Adrenal gland (tissue), 9 donors: ENCODE measurements at regions not wholly inside any gene's neighbourhood (a gene's known extent, or its start where the extent isn't known, plus 50 kb on each side); places are given as distances from the start of the nearest gene placed in this dataset.

Experiments used
- DNase-seq, 7 donors: peaks; one replicate each; pipeline ENCODE4 v3.0.0-alpha.2; 2019 to 2020
- H3K27ac ChIP-seq, 5 donors: fragments of 200-600 bp; sonication (generic) in 4 of 5; 1 replicate in 3 of 5; 2 replicates in 2 of 5; pipeline versions ENCODE4 v1.5.1 to v1.8.0; 2016 to 2020; ENCODE audit warnings: mild to moderate bottlenecking in 1 of 5
- H3K27me3 ChIP-seq: fragments of 200-600 bp; 2 replicates; pipeline ENCODE4 v1.8.0; 2021
- H3K36me3 ChIP-seq, 2 donors: fragments of 200-600 bp; replicated peaks in 1 of 2; 1 replicate in 1 of 2; 2 replicates in 1 of 2; pipeline versions ENCODE4 v1.5.1 to v1.8.0; 2018 to 2022
- H3K4me1 ChIP-seq, 2 donors: fragments of 200-600 bp; replicated peaks in 1 of 2; 1 replicate in 1 of 2; 2 replicates in 1 of 2; pipeline versions ENCODE4 v1.5.1 to v1.8.0; 2018 to 2021
- H3K4me3 ChIP-seq, 4 donors: fragments of 200-600 bp; sonication (generic) in 3 of 4; one replicate each; pipeline ENCODE4 v1.5.1; 2016 to 2018
- H3K9me3 ChIP-seq, 3 donors: fragments of 200-600 bp; sonication (generic) in 1 of 3; replicated peaks in 1 of 3; 1 replicate in 2 of 3; 2 replicates in 1 of 3; pipeline versions ENCODE4 v1.5.1 to v1.8.0; 2016 to 2021
- POLR2A ChIP-seq, 2 donors: fragments of 450-650 bp; IDR thresholded peaks; one replicate each; pipeline ENCODE4 v1.6.1; 2017; ENCODE audit warnings: antibody characterized with exemption in 2 of 2, mild to moderate bottlenecking in 2 of 2, moderate library complexity in 1 of 2
- WGBS, 4 donors: extraction: QIAGEN DNeasy Blood & Tissue Kit in 2 of 4; methylation state at CpG; one replicate each; pipeline versions ENCODE4 v1.1.5 to v1.1.7; 2013 to 2017; 5-methylcytosine and 5-hydroxymethylcytosine counted together
- intact Hi-C, 2 donors: fragments of 100-400 bp; cut with DNase I; formaldehyde crosslinking; loops; one replicate each; pipeline versions ENCODE4 v1.14.1 to v1.15.0; 2022 to 2023
- TF ChIP-seq, protein P1 (sequence below), 6 experiments: fragments of 450-650 bp in 4 of 6; fragments of 200-600 bp in 2 of 6; sonication (generic) in 1 of 6; IDR thresholded peaks; 1 replicate in 5 of 6; 2 replicates in 1 of 6; pipeline versions ENCODE4 v1.5.1 to v1.8.0; 2016 to 2021; ENCODE audit warnings: antibody characterized with exemption in 6 of 6, mild to moderate bottlenecking in 2 of 6, moderate library complexity in 1 of 6
- donor health status: healthy with polysubstance abuse.
- donor health status: Bipolar disorder and iron deficiency.
- donor health status: DM: yes; HTN: yes; CAD: no.
- donor health status: DM: no; HTN: no; CAD: no.
- donor health status: DM: no; HTN: no; CAD: no.

DNA sequence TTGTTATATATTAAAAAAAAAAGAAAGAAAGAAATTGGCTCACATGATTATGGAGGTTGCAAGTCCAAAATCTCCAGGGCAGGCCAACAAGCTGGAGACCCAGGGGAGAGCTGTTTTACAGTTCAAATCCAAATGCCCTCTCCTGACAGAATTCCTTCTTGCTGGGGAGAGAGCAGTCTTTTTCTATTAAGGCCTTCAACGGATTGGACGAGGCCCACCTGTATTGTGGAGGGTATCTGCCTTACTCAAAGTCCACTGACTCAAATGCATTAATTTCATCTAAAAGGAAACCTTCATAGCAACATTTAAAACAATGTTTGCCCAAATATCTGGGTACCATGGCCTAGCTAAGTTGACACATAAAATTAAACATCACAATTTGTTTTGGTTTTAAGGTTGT, 56.9 kb upstream of the TRIM67 start:
- TF ChIP-seq, protein P1, sequence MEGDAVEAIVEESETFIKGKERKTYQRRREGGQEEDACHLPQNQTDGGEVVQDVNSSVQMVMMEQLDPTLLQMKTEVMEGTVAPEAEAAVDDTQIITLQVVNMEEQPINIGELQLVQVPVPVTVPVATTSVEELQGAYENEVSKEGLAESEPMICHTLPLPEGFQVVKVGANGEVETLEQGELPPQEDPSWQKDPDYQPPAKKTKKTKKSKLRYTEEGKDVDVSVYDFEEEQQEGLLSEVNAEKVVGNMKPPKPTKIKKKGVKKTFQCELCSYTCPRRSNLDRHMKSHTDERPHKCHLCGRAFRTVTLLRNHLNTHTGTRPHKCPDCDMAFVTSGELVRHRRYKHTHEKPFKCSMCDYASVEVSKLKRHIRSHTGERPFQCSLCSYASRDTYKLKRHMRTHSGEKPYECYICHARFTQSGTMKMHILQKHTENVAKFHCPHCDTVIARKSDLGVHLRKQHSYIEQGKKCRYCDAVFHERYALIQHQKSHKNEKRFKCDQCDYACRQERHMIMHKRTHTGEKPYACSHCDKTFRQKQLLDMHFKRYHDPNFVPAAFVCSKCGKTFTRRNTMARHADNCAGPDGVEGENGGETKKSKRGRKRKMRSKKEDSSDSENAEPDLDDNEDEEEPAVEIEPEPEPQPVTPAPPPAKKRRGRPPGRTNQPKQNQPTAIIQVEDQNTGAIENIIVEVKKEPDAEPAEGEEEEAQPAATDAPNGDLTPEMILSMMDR (IDR thresholded peaks at IDR 0.05) = no peak
- TF ChIP-seq POLR2A (IDR thresholded peaks at IDR 0.05) = no peak
- no peaks in the 10 kb centered on the region for H3K4me1 ChIP-seq
- no peaks in the 10 kb centered on the region for H3K36me3 ChIP-seq
- WGBS, 4 donors = 83 to 98% (median 86%) methylated on average over 2 of the region's 2 CpGs
- H3K4me3 ChIP-seq = no peak overlapping the region
- H3K27me3 ChIP-seq = no peaks in the 10 kb centered on the region
- intact Hi-C loops = no loop called here
- DNase-seq = no peak
- H3K27ac ChIP-seq = no peak overlapping the region
- H3K9me3 ChIP-seq = no peaks in the 10 kb centered on the region

DNA sequence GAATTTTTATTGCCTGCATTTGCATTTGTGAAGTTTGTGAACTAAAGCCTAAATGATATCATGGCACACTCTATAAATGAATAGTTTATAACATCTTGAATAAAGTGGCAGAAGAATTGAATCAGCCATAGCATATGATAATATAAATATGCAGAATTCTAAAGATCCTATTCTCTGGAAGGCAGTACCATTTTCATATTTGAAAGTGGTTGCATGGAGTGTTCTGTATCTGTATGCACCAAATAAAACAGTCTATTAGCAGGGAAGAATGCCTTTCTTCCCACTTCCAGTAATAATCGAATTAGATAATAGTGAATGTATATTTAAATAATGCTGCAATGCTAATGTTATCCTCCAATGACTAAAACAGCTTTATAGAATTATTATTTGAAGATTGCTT, 57.9 kb upstream of the TRIM67 start:
- WGBS, 4 donors = 45 to 72% (median 59%) methylated on average over 1 of the region's 1 CpG
- Histone ChIP-seq H3K4me1 (no peaks in the 10 kb centered on the region), H3K27me3 (no peaks in the 10 kb centered on the region), H3K9me3 (no peaks in the 10 kb centered on the region), H3K4me3 (no peak overlapping the region), H3K36me3 (no peaks in the 10 kb centered on the region), H3K27ac (no peak overlapping the region)
- intact Hi-C loops = no loop called here
- TF ChIP-seq POLR2A (IDR thresholded peaks at IDR 0.05) = no peak
- TF ChIP-seq, protein P1 (IDR thresholded peaks at IDR 0.05) = no peak
- DNase-seq = no peak

DNA sequence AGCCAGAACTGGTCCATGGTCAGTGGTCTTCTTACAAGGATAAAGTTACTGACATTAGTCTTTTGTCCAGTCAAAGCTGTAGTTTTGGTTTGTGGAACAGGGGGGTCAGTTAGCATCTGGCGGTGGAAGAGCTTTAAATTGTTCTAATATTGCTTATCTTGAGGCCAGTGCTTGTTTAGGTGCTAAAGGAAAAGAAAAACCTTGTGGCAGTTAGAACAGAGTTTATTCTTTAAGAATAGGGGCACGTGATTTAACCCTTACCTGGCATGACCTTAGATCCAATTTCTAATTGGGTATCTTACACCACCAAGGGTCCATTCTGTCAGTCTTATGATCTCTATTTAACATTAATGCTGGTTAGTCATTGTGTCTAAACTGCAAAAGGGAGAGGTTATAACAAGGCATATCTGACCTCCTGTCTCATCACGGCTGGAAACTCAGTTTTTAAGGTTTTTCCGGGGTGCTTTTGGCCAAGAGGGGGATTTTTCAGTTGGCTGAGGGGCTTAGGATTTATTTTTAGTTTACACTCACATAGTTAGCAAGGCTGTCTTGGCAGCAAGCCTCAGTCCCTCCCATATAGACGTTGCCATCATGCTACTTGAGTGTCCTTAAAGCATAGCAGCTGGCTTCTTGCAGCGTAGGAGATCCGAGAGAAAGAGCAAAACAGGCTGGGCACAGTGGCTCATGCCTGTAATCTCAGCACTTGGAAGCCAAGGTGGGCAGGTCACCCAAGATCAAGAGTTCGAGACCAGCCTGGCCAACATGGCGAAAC, 60.1 kb upstream of the FAM89A start:
- no peak for DNase-seq
- Histone ChIP-seq H3K4me3 (no peak overlapping the region), H3K4me1 (no peaks in the 10 kb centered on the region), H3K27me3 (no peaks in the 10 kb centered on the region), H3K9me3 (no peaks in the 10 kb centered on the region), H3K27ac (no peak overlapping the region), H3K36me3 (no peaks in the 10 kb centered on the region)
- no peak for TF ChIP-seq POLR2A (IDR thresholded peaks at IDR 0.05)
- TF ChIP-seq, protein P1 (IDR thresholded peaks at IDR 0.05) = no peak
- WGBS, 4 donors = 64 to 72% (median 68%) methylated on average over 8 to 9 of the region's 9 CpGs
- intact Hi-C loops = loop anchor here in 1 of 2 donors (10.0 kb wide), 1 partner anchor 115 kb away; no protein-coding TSS in a partner anchor

DNA sequence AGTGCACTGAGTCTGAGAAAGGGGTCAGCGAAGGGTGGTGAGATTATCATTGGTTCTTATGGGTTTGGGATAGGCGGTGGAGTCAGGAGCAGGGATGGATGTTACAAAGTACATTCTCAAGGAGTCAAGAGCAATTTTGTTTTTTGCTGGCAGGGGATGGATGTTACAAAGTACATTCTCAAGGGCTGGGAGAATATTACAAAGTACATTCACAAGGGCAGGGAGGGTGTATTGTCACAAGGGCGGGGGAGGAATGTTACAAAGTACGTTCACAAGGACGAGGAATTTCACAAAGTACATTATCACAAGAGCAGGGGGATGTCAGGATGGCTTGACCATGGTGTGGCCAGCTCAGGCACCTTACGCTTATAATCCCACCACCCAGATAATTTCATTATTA, 59.3 kb upstream of the FAM89A start:
- WGBS, 4 donors = 80 to 93% (median 85%) methylated on average over 6 of the region's 6 CpGs
- no peaks in the 10 kb centered on the region for H3K27me3 ChIP-seq
- intact Hi-C loops = loop anchor here in 1 of 2 donors (10.0 kb wide), 1 partner anchor 115 kb away; no protein-coding TSS in a partner anchor
- no peak overlapping the region for H3K27ac ChIP-seq
- H3K4me3 ChIP-seq = no peak overlapping the region
- no peak for TF ChIP-seq POLR2A (IDR thresholded peaks at IDR 0.05)
- TF ChIP-seq, protein P1 (IDR thresholded peaks at IDR 0.05) = no peak
- no peaks in the 10 kb centered on the region for H3K36me3 ChIP-seq
- H3K4me1 ChIP-seq = no peaks in the 10 kb centered on the region
- no peaks in the 10 kb centered on the region for H3K9me3 ChIP-seq
- no peak for DNase-seq
